Hematopoietic multipotent progenitor cell (in vitro differentiated cells): ENCODE measurements at regions not wholly inside any gene's neighbourhood (a gene's known extent, or its start where the extent isn't known, plus 50 kb on each side); places are given as distances from the start of the nearest gene placed in this dataset.
"Not testable (repeated sequence)": the region's sequence is repeated elsewhere in the genome, so short reads cannot be mapped to it uniquely, and the experiment has no call there.

Source experiments
- DNase-seq, 3 donors: peaks; one replicate each; pipeline ENCODE4 v3.0.0-alpha.2; 2011 to 2015; ENCODE audit warnings: low read depth in 2 of 3, low spot score in 2 of 3

- DNase-seq: no peak
Measured at GRCh38 chr6:139753198-139753861, 378.9 kb upstream of the CITED2 start.

- DNase-seq: no peak
Measured at GRCh38 chr6:139752086-139752485, 377.6 kb upstream of the CITED2 start.

- DNase-seq: no peak
Measured at GRCh38 chr6:139751179-139751578, 376.7 kb upstream of the CITED2 start.

- DNase-seq: no peak
Measured at GRCh38 chr6:139748353-139749146, 374.1 kb upstream of the CITED2 start.

GRCh38 chr6:139747154-139747553 lies 372.7 kb upstream of the CITED2 start:
- DNase-seq: no peak

- no peak for DNase-seq
Measured at GRCh38 chr6:139744891-139745290, 370.4 kb upstream of the CITED2 start.

- DNase-seq: no peak
Measured at GRCh38 chr6:139743664-139744437, 369.4 kb upstream of the CITED2 start.

- DNase-seq: no peak
Measured at GRCh38 chr6:139742671-139743070, 368.2 kb upstream of the CITED2 start.

GRCh38 chr6:139738801-139739455 lies 364.5 kb upstream of the CITED2 start:
- no peak for DNase-seq

GRCh38 chr6:139736325-139736906 lies 362.0 kb upstream of the CITED2 start:
- no peak for DNase-seq

GRCh38 chr6:139732451-139732850 lies 358.0 kb upstream of the CITED2 start:
- DNase-seq: no peak

- no peak for DNase-seq
Measured at GRCh38 chr6:139730340-139730974, 356.0 kb upstream of the CITED2 start.

- no peak for DNase-seq
Measured at GRCh38 chr6:139728876-139729427, 354.5 kb upstream of the CITED2 start.

- not testable (repeated sequence) for DNase-seq
Measured at GRCh38 chr6:139726272-139726671, 351.8 kb upstream of the CITED2 start.

- no peak for DNase-seq
Measured at GRCh38 chr6:139722530-139722929, 348.1 kb upstream of the CITED2 start.

- no peak for DNase-seq
Measured at GRCh38 chr6:139721954-139722353, 347.5 kb upstream of the CITED2 start.

GRCh38 chr6:139713900-139714506 lies 339.6 kb upstream of the CITED2 start:
- DNase-seq: no peak

GRCh38 chr6:139713424-139713823 lies 339.0 kb upstream of the CITED2 start:
- no peak for DNase-seq

- DNase-seq: no peak
Measured at GRCh38 chr6:139712830-139713229, 338.4 kb upstream of the CITED2 start.
